Upper lobe of right lung (tissue), 1 donor: ENCODE measurements at regions not wholly inside any gene's neighbourhood (a gene's known extent, or its start where the extent isn't known, plus 50 kb on each side); places are given as distances from the start of the nearest gene placed in this dataset.
A peak's percentile ranks its signal among the peaks of the same experiment; 100 is the strongest.

Experiments used
- ATAC-seq: fragments of 200-7000 bp; cut with Tn5 transposase; one replicate; pipeline ENCODE4 v1.9.1; 2020; ENCODE audit warnings: mild to moderate bottlenecking, moderate library complexity
- DNase-seq: peaks from one replicate; pipeline ENCODE4 v3.0.0-alpha.2; 2020
- H3K27ac ChIP-seq: fragments of 200-600 bp; one replicate; pipeline ENCODE4 v1.8.0; 2022
- H3K27me3 ChIP-seq: fragments of 200-600 bp; one replicate; pipeline ENCODE4 v1.8.0; 2022; ENCODE audit warnings: mild to moderate bottlenecking
- H3K36me3 ChIP-seq: fragments of 200-600 bp; one replicate; pipeline ENCODE4 v1.8.0; 2022
- H3K4me1 ChIP-seq: fragments of 200-600 bp; one replicate; pipeline ENCODE4 v1.8.0; 2022
- H3K4me3 ChIP-seq: fragments of 200-600 bp; one replicate; pipeline ENCODE4 v1.8.0; 2022; ENCODE audit warnings: mild to moderate bottlenecking
- H3K9me3 ChIP-seq: fragments of 200-600 bp; one replicate; pipeline ENCODE4 v1.8.0; 2022
- CTCF ChIP-seq: fragments of 200-600 bp; IDR thresholded peaks from one replicate; pipeline ENCODE4 v1.8.0; 2022; ENCODE audit warnings: antibody characterized with exemption
- intact Hi-C: fragments of 100-400 bp; cut with DNase I; formaldehyde crosslinking; loops from one replicate; pipeline ENCODE4 v1.11.0; 2022
- donor health status: DM: no; HTN: yes; CAD: no; lungs with severe emphysema.

GRCh38 chr9:107626118-107626517, 136.5 kb upstream of the KLF4 start:
- Histone ChIP-seq H3K27ac (no peak overlapping the region), H3K4me1 (no peaks in the 10 kb centered on the region), H3K9me3 (no peaks in the 10 kb centered on the region), H3K27me3 (no peaks in the 10 kb centered on the region), H3K36me3 (no peaks in the 10 kb centered on the region), H3K4me3 (no peak overlapping the region)
- no peak for TF ChIP-seq CTCF
- intact Hi-C loops, result no loop called here
- ATAC-seq (no peak), DNase-seq (no peak)

- Histone ChIP-seq H3K27ac (no peak overlapping the region), H3K4me3 (no peak overlapping the region), H3K4me1 (no peaks in the 10 kb centered on the region), H3K27me3 (no peaks in the 10 kb centered on the region), H3K36me3 (no peaks in the 10 kb centered on the region), H3K9me3 (no peaks in the 10 kb centered on the region)
- DNase-seq (no peak), ATAC-seq (no peak)
- no peak for TF ChIP-seq CTCF
- intact Hi-C loops, result no loop called here
Observed at GRCh38 chr9:107625383-107625984, 135.9 kb upstream of the KLF4 start.

- Histone ChIP-seq H3K27me3 (no peaks in the 10 kb centered on the region), H3K4me1 (no peaks in the 10 kb centered on the region), H3K9me3 (no peaks in the 10 kb centered on the region), H3K36me3 (no peaks in the 10 kb centered on the region), H3K27ac (no peak overlapping the region), H3K4me3 (no peak overlapping the region)
- no peak for DNase-seq
- no peak for TF ChIP-seq CTCF
- no peak for ATAC-seq
- intact Hi-C loops, result no loop called here
Observed at GRCh38 chr9:107624234-107624948, 134.8 kb upstream of the KLF4 start.

- intact Hi-C loops, result no loop called here
- Histone ChIP-seq H3K27ac (no peak overlapping the region), H3K36me3 (no peaks in the 10 kb centered on the region), H3K27me3 (no peaks in the 10 kb centered on the region), H3K4me3 (no peak overlapping the region), H3K4me1 (no peaks in the 10 kb centered on the region), H3K9me3 (no peaks in the 10 kb centered on the region)
- DNase-seq, result no peak
- TF ChIP-seq CTCF, result no peak
- no peak for ATAC-seq
Observed at GRCh38 chr9:107621436-107621835, 131.9 kb upstream of the KLF4 start.

- H3K9me3 ChIP-seq, result no peaks in the 10 kb centered on the region
- no peak for TF ChIP-seq CTCF
- intact Hi-C loops, result no loop called here
- no peaks in the 10 kb centered on the region for H3K27me3 ChIP-seq
- H3K4me3 ChIP-seq, result no peak overlapping the region
- no peaks in the 10 kb centered on the region for H3K4me1 ChIP-seq
- H3K27ac ChIP-seq, result no peak overlapping the region
- ATAC-seq (peak; percentile 43), DNase-seq (no peak)
- H3K36me3 ChIP-seq, result no peaks in the 10 kb centered on the region
Observed at GRCh38 chr9:107620801-107621200, 131.2 kb upstream of the KLF4 start.
